ENCODE measurements at regions not wholly inside any gene's neighbourhood (a gene's known extent, or its start where the extent isn't known, plus 50 kb on each side); places are given as distances from the start of the nearest gene placed in this dataset.

- TF ChIP-seq CTCF (IDR thresholded peaks at IDR 0.05; ENCODE audit: low read depth, low read length, poor library complexity, severe bottlenecking) (no peak), EZH2phosphoT487 (IDR thresholded peaks at IDR 0.05; ENCODE audit: borderline replicate concordance, low read length) (no peak)
Observed at GRCh38 chr6:144469144-144469575, 184.0 kb downstream of the UTRN start.
